ENCODE measurements at regions not wholly inside any gene's neighbourhood (a gene's known extent, or its start where the extent isn't known, plus 50 kb on each side); places are given as distances from the start of the nearest gene placed in this dataset.
"Not testable (repeated sequence)": the region's sequence is repeated elsewhere in the genome, so short reads cannot be mapped to it uniquely, and the experiment has no call there.

- no peak for DNase-seq (ENCODE audit: low read depth in 4 of 4, low spot score in 2 of 4)
Measured at GRCh38 chr3:153221748-153222162, 59.7 kb downstream of the RAP2B start.

- not testable (repeated sequence) for DNase-seq (ENCODE audit: low read depth in 4 of 4, low spot score in 2 of 4)
Measured at GRCh38 chr3:153226877-153227276, 64.9 kb downstream of the RAP2B start.

DNA sequence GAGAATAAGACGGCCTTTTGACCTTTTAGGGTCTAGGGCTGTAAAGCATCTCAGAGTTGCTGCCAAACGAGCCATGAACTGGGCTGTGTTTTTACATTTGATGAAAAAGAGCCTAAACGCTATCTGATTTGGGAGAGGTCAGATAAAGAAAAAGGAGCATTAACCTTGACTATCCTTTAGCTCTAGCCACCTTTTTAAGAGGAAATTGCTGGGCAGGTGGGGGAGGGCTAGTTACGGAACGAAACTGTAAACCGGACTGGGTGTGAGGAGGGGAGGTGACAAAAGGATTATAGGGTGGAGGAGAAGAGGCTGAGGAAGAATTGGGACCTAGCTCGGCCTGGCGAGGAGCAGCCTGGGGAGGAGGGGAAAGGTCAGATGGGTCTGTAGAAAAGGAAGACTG, 68.4 kb downstream of the RAP2B start:
- not testable (repeated sequence) for DNase-seq (ENCODE audit: low read depth in 4 of 4, low spot score in 2 of 4)

GRCh38 chr3:153231245-153231644, 69.2 kb downstream of the RAP2B start:
- DNase-seq (ENCODE audit: low read depth in 4 of 4, low spot score in 2 of 4) = not testable (repeated sequence)

DNA sequence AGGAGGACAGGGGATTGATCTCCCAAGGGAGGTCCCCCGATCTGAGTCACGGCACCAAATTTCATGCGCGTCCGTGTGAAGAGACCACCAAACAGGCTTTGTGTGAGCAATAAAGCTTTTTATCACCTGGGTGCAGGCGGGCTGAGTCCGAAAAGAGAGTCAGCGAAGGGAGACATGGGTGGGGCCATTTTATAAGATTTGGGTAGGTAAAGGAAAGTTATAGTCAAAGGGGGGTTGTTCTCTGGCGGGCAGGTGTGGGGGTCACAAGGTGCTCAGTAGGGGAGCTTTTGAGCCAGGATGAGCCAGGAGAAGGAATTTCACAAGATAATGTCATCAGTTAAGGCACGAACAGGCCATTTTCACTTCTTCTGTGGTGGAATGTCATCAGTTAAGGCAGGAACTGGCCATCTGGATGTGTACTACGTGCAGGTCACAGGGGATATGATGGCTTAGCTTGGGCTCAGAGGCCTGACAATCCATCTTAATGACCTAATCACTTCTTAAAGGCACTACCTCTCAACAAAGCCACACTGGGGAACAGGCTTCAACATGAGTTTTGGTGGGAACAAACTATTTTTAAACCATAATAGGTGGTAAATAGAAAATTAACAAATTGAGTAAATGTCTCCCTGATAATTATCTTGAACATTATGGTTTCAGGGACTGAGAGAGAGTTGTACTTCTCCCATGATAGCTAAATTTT, 70.2 kb downstream of the RAP2B start:
- DNase-seq (ENCODE audit: low read depth in 4 of 4, low spot score in 2 of 4) = not testable (repeated sequence)

GRCh38 chr3:153232851-153233271, 70.8 kb downstream of the RAP2B start:
- no peak for DNase-seq (ENCODE audit: low read depth in 4 of 4, low spot score in 2 of 4)

DNA sequence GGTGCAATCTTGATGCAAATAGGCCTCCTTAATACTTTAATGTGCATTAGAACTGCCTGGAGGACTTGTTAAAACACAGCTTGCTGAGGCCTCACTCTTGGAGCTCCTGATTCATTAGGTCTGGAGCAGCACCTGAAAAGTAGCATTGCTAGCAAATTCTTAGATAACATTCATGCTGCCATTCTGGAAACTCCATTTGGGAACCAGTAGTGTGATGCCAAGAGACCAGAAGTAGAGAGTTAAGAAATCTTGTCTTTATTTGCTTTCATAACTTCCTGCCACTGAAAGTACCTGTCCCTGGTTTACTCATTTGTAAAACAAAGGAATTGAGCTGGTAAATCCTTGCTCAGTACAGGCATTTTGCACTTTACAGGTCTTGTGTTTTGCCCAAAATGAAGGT, 72.0 kb downstream of the RAP2B start:
- no peak for DNase-seq (ENCODE audit: low read depth in 4 of 4, low spot score in 2 of 4)

DNA sequence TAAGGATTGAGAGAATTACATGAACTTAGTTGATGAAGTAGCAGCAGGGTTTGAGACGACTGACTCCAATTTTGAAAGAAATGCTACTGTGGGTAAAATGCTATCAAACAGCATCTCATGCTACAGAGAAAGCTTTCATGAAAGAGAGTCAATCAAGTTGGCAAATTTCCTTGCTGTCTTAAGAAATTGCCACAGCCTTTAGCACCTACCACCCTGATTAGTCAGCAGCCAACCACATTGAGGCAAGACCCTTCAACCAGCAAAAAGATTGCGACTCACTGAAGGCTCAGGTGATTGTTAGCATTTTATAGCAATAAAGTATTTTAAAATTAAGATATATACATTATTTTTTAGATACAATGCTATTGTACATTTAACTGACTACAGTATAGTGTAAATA, 80.9 kb downstream of the RAP2B start:
- DNase-seq (ENCODE audit: low read depth in 4 of 4, low spot score in 2 of 4) = no peak

GRCh38 chr3:153244961-153245360, 82.9 kb downstream of the RAP2B start:
- no peak for DNase-seq (ENCODE audit: low read depth in 4 of 4, low spot score in 2 of 4)

DNA sequence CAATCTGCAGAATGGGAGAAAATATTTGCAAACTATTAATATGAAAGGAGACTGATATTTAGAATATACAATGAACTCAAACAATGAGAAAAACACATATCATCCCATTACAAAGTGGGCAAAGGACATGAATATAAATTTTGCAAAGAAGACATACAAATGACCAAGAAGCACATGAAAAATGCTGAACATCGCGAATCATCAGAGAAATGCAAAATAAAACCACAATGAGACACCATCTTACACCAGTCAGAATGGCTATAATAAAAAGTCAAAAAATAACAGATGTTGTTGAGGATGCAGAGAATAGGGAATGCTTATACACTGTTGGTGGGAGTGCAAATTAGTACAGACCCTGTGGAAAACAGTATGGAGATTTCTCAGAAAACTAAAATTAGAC, 83.6 kb downstream of the RAP2B start:
- DNase-seq (ENCODE audit: low read depth in 4 of 4, low spot score in 2 of 4) = no peak

- no peak for DNase-seq (ENCODE audit: low read depth in 4 of 4, low spot score in 2 of 4)
Measured at GRCh38 chr3:153246331-153246730, 84.3 kb downstream of the RAP2B start.

- DNase-seq (ENCODE audit: low read depth in 4 of 4, low spot score in 2 of 4) = no peak
Measured at GRCh38 chr3:153246806-153247205, 84.8 kb downstream of the RAP2B start.

DNA sequence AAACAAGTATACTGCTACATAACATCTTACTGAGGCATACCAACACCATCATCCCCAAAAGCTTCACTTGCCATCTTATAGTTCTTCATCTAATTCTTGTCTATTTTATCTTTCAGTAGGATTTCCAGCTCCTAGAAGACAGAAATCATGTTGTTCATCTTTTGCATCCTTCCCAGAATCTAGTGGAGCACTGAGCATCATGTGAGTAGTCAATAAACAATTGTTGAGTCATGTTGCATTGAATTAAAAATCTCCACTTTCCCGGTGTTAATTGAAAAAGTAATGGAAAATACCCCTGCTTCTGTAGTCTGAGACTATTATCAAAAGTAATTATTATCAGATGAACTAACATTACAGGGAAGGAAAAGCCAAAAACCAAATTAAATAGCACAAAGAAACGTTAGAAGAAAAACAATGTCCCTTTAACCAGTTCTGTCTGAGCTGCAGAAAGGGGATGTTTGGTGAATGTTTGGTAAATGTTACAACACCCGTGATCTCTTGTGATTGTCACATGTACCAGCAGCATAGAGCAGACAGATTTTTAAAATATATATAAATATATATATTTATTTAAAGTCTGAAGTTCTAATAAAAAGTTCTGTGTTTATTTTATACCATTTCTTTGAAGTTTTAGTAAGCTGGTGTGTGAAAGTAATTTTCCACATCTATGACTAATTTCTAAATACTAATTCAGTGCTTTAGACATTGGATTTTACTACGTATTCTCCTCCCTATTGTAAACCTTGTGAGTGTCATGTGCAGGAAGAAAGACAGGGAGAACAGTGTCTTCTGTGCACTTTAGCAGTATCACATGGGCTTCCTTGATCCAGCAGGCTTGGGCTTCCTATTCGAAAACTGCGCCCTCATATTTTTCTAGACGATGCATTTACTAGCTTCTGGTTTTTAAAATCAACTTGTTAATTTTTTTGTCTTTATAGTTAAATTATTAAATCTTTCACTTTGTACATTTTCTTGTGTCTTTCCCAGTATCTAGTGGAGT, 85.6 kb downstream of the RAP2B start:
- no peak for DNase-seq (ENCODE audit: low read depth in 4 of 4, low spot score in 2 of 4)

- not testable (repeated sequence) for DNase-seq (ENCODE audit: low read depth in 4 of 4, low spot score in 2 of 4)
Measured at GRCh38 chr3:153248835-153249234, 86.8 kb downstream of the RAP2B start.

GRCh38 chr3:153249906-153250305, 87.9 kb downstream of the RAP2B start:
- DNase-seq (ENCODE audit: low read depth in 4 of 4, low spot score in 2 of 4) = no peak

- no peak for DNase-seq (ENCODE audit: low read depth in 4 of 4, low spot score in 2 of 4)
Measured at GRCh38 chr3:153250446-153250845, 88.4 kb downstream of the RAP2B start.

DNA sequence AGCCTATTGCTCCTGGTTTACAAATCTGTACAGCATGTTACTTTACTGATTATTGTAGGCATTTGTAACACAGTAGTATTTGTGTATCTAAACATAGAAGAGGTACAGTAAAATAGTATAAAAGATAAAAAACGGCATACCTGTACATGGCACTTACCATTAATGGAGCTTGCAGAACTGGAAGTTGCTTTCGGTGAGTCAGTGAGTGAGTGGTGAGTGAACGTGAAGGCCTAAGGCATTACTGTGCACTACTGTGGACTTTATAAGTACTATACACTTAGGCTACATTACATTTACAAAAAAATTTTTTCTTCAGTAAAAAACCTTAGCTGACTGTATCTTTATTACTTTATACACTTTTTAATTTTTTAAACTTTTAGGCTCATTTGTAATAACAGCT, 90.9 kb downstream of the RAP2B start:
- no peak for DNase-seq (ENCODE audit: low read depth in 4 of 4, low spot score in 2 of 4)

- DNase-seq (ENCODE audit: low read depth in 4 of 4, low spot score in 2 of 4) = no peak
Measured at GRCh38 chr3:153254361-153254760, 92.3 kb downstream of the RAP2B start.

- DNase-seq (ENCODE audit: low read depth in 4 of 4, low spot score in 2 of 4) = no peak
Measured at GRCh38 chr3:153257673-153258351, 95.8 kb downstream of the RAP2B start.

DNA sequence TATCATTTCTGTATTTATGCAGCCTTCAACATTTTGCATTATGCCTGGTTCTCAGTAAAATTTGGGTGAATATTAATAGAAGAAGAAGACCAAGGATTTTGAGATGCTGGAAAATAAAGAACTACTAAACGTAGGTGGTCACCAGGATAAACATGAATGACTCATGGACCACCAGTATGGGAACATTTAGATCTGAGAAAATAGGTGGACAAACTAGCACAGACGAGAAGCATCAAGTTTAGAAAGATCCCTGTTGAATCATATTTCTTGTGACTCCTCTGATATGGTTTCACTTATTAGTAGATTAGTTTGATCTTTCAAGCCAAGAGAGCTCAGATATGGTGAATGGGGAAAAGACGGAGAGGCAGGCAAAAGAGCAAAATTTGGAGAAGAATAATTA, 97.9 kb downstream of the RAP2B start:
- DNase-seq (ENCODE audit: low read depth in 4 of 4, low spot score in 2 of 4) = no peak

DNA sequence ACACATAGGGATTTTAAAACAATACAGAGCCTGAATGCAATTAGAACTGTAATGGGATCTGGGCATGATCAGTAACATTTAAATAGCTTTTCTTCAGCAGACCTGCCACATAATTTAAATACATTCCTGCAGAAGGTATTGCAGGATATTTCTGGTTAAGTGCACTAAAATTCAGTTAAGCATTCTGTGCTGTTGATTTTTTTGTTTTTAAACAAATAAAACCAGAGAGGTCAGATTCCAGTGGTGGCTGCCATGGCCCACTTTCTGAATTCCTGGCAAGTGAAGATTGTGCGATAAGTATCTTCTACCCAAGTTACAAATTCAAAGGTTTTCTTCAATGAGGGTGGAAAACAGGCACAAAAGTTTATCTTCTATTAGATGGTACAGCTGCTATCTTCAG, 98.7 kb downstream of the RAP2B start:
- DNase-seq (ENCODE audit: low read depth in 4 of 4, low spot score in 2 of 4) = no peak
